NCI-H2227 treated with DMSO at 0.1 percent for 48 hours (cell line): ENCODE measurements at regions not wholly inside any gene's neighbourhood (a gene's known extent, or its start where the extent isn't known, plus 50 kb on each side); places are given as distances from the start of the nearest gene placed in this dataset.
A peak's percentile ranks its signal among the peaks of the same experiment; 100 is the strongest.

Source experiments
- DNase-seq: peaks from one replicate; lab custom pipeline; 2025; lab: John Stamatoyannopoulos, UW

DNA sequence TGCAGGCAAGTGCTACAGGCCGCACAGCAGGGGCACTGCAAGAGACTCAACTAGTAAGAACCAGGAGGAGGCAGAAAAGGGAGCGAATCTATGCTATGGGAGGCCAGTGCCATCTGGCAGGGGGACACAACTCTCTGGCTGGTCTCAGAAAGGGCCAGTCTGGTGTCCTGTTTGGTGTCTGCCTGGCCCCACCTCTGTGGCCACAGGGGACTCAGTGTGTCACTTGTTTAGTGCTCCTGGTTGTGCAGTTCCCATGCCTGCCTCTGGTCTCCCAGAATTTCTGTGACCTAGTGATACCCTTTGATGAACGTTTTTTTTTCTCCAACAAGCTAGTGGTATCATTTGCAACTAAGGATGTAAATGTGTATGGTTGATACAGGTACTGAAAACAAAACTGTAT lies 59.2 kb upstream of the JCAD start:
- DNase-seq = no peak

DNA sequence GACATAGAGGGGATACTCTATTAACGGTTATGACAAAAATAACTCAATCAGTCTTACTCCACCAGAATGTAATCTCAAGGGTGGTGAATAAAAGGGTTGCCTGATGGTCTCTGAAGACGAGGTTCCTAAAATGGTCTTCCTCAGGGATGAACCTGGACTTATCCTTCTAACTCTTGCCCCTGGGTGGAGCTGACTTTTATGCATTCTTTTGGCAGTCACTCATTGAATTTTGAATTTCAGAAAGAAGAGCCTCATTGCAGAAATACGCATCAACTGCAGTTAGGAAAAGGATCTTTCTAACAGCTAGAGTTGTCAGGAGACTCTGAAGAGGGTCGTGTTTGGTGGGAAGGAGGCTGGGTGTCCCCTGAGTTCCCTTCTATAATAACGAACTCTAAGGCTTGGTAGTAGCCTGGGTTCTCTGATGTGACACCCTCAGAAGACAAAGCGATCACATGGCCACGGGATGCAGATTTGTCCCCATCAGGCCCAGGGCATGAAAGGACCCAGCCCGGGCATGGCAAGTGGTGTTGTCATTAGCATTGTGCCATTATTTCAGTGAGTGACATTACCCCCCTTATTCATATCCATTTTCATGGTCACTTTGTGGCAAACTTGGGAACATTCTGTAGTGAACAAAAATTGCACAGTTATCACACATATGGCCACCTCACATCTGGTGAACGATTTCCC lies 58.6 kb upstream of the JCAD start:
- no peak for DNase-seq

DNA sequence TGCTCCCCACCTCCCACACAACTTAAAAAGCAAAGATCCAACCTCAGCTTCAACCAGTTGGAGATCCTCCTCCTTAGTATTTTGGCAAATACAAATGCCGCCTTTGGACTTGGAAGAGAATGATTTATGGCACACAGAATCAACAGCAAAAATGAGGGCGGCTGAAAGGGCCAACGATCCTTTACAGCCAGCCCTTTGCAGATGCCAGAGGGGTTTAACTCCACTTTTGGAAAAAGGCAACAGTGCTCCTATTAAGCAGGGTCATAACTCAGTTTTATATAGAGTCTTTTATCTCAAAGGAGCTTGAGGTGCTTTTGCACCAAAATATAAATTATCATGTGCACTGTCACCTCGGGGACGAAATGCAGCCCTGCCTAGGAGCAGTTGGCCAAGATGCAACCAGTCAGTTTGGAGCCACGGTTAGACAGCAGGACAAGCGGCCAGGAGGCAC lies 56.7 kb upstream of the JCAD start:
- peak; percentile 17 for DNase-seq

DNA sequence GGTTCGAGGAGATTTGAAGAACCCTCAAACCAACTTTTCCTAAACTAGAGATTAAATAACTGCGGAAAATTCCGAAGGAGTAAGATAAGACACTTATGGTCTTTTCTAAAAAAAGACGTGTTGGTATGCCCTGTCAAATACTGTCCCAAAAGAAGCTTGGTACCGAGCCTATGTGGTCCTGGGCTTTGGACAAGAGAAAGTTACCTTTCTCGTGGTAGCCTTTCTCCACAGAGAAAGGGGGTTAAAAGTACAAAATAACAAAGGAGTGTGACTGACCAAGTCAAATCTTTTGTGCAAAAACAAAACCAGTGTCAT lies 56.2 kb upstream of the JCAD start:
- DNase-seq = no peak

DNA sequence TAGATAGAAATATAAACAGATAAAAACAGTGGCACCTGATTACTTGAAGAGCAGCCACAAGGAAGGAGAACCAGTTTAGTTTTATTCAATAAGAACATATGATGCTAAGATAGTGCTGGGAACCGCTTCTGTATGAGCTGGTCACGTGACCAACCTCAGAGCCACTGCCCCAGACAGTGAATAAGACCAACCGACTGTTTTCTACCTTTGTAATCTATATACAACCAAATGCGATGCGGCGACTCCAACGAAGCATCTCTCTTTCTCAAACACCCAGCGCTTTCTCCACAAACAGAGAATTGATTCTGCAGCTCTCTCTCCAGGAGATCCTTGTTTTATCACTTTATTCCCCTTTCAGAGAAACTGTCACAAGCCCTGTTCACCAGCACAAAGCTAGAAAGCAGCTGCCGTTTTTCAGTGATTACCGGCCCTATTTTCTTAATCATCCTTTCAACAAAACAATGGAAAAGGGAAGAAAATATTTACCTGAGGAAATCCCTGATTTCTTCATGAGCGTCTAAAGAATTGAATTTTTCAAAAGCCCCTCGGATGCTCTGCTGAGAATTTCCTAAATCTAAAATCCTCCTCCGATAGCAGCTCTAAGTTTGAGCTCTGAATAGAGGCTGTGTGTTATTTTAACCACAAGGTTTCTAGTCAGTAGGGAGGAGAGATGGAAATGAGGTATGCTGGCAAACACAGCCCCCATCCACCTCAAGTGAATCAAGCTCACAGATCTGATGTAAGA lies 55.7 kb upstream of the JCAD start:
- peak; percentile 30 for DNase-seq

DNA sequence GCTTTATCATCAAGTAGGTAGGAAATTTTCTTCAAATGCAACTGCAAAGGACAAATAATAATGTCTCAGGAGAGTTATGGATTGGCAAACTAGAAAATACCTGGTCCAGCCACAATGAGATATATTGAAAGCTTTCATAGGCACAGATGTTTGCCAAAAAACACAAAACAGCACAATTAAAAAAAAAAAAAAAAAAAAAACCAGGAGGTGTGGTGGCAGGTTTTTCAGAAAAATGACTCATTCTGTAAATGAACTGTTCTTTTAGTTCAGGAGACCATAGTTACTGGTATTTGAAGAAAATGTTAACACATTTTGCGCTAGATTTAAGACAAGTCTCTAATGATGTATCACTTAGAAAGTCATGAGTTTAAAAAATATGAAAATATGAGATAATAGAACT lies 55.0 kb upstream of the JCAD start:
- DNase-seq = no peak

DNA sequence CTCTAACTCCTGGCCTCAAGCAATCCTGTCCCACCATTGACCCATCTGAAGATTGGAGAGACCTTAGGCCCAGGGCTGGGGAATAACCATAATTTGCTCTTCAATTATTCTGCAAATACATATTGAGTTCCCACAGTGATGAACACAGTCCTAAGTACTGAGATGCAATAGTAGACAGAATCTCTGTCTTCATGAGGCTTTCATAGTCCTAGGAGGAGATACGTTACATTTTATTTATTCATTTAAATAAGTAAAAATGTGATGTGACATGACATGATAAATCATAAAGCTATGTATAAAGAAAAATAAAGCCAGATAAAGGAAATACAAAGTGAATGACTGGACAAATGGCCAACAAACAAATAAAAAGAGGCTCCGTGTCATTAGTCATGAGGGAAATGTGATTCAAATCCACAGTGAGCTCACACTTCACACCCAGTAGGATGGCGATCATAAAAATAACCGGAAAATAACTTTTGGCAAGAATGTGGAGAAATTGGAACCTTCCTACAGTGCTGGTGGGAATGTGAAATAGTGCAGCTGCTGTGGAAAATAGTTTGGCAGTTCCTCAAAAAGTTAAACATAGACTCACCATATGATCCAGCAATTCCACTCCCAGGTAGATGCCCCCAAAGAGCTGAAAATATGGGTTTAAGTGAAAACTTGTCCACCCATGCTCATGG lies 52.1 kb upstream of the JCAD start:
- no peak for DNase-seq
